ENCODE measurements at regions not wholly inside any gene's neighbourhood (a gene's known extent, or its start where the extent isn't known, plus 50 kb on each side); places are given as distances from the start of the nearest gene placed in this dataset.

GRCh38 chr2:529424-529823 lies 147.8 kb downstream of the TMEM18 start:
- TF ChIP-seq TSHZ2 (CRISPR knock-in tag; IDR thresholded peaks at IDR 0.05) (no peak), TOX (CRISPR knock-in tag; IDR thresholded peaks at IDR 0.05; ENCODE audit: borderline replicate concordance) (no peak)
- no peak for ATAC-seq

GRCh38 chr2:527581-527980 lies 149.6 kb downstream of the TMEM18 start:
- no peak for ATAC-seq
- TF ChIP-seq POU6F1 (CRISPR knock-in tag; IDR thresholded peaks at IDR 0.05; ENCODE audit: borderline replicate concordance, low read depth): no peak
- TF ChIP-seq ZNF70 (CRISPR knock-in tag; IDR thresholded peaks at IDR 0.05): no peak
- no peak for TF ChIP-seq GLIS3 (CRISPR knock-in tag; IDR thresholded peaks at IDR 0.05)

GRCh38 chr2:526918-527317 lies 150.3 kb downstream of the TMEM18 start:
- TF ChIP-seq, protein P1, sequence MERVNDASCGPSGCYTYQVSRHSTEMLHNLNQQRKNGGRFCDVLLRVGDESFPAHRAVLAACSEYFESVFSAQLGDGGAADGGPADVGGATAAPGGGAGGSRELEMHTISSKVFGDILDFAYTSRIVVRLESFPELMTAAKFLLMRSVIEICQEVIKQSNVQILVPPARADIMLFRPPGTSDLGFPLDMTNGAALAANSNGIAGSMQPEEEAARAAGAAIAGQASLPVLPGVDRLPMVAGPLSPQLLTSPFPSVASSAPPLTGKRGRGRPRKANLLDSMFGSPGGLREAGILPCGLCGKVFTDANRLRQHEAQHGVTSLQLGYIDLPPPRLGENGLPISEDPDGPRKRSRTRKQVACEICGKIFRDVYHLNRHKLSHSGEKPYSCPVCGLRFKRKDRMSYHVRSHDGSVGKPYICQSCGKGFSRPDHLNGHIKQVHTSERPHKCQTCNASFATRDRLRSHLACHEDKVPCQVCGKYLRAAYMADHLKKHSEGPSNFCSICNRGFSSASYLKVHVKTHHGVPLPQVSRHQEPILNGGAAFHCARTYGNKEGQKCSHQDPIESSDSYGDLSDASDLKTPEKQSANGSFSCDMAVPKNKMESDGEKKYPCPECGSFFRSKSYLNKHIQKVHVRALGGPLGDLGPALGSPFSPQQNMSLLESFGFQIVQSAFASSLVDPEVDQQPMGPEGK (CRISPR knock-in tag; IDR thresholded peaks at IDR 0.05; ENCODE audit: borderline replicate concordance): no peak
- TF ChIP-seq ZFP30 (CRISPR knock-in tag; IDR thresholded peaks at IDR 0.05) (no peak), SNAI2 (CRISPR knock-in tag; IDR thresholded peaks at IDR 0.05) (no peak), CSDC2 (CRISPR knock-in tag; IDR thresholded peaks at IDR 0.05) (no peak), OSR1 (CRISPR knock-in tag; IDR thresholded peaks at IDR 0.05) (no peak), GLIS3 (CRISPR knock-in tag; IDR thresholded peaks at IDR 0.05) (no peak), ARNTL (CRISPR knock-in tag; IDR thresholded peaks at IDR 0.05; ENCODE audit: borderline replicate concordance, low read depth) (no peak), TSHZ2 (CRISPR knock-in tag; IDR thresholded peaks at IDR 0.05) (no peak), BACH2 (CRISPR knock-in tag; IDR thresholded peaks at IDR 0.05; ENCODE audit: borderline replicate concordance) (no peak), ZNF565 (CRISPR knock-in tag; conservative IDR thresholded peaks at IDR 0.05; ENCODE audit: low read depth) (no peak), ZNF70 (CRISPR knock-in tag; IDR thresholded peaks at IDR 0.05) (no peak), ZNF8 (CRISPR knock-in tag; IDR thresholded peaks at IDR 0.05) (no peak), CSRNP3 (CRISPR knock-in tag; IDR thresholded peaks at IDR 0.05) (no peak), RARB (CRISPR knock-in tag; IDR thresholded peaks at IDR 0.05) (no peak), PPARA (CRISPR knock-in tag; IDR thresholded peaks at IDR 0.05; ENCODE audit: borderline replicate concordance) (no peak), ISL1 (CRISPR knock-in tag; IDR thresholded peaks at IDR 0.05) (no peak), ZC3H10 (CRISPR knock-in tag; IDR thresholded peaks at IDR 0.05) (no peak), ESRRG (CRISPR knock-in tag; IDR thresholded peaks at IDR 0.05) (no peak), POU6F1 (CRISPR knock-in tag; IDR thresholded peaks at IDR 0.05; ENCODE audit: borderline replicate concordance, low read depth) (no peak)
- TF ChIP-seq, protein P2, sequence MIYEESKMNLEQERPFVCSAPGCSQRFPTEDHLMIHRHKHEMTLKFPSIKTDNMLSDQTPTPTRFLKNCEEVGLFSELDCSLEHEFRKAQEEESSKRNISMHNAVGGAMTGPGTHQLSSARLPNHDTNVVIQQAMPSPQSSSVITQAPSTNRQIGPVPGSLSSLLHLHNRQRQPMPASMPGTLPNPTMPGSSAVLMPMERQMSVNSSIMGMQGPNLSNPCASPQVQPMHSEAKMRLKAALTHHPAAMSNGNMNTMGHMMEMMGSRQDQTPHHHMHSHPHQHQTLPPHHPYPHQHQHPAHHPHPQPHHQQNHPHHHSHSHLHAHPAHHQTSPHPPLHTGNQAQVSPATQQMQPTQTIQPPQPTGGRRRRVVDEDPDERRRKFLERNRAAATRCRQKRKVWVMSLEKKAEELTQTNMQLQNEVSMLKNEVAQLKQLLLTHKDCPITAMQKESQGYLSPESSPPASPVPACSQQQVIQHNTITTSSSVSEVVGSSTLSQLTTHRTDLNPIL (CRISPR knock-in tag; IDR thresholded peaks at IDR 0.05; ENCODE audit: low read depth): no peak
- no peak for ATAC-seq
